Type B pancreatic cell (in vitro differentiated cells): ENCODE measurements at regions not wholly inside any gene's neighbourhood (a gene's known extent, or its start where the extent isn't known, plus 50 kb on each side); places are given as distances from the start of the nearest gene placed in this dataset.

Experiments used
- DNase-seq: peaks from one replicate; pipeline ENCODE4 v3.0.0; 2021; ENCODE audit warnings: mixed read lengths; ENCODE audit not compliant: unreplicated experiment; ENCODE audit errors: extremely low spot score
- H3K27ac Mint-ChIP-seq: 2 replicates; pipeline ENCODE4 v1.8.0; 2021; ENCODE audit warnings: mild to moderate bottlenecking, mixed read lengths
- H3K27me3 Mint-ChIP-seq: 2 replicates; pipeline ENCODE4 v1.8.0; 2021; ENCODE audit warnings: mixed read lengths
- H3K36me3 Mint-ChIP-seq: 2 replicates; pipeline ENCODE4 v1.8.0; 2021; ENCODE audit warnings: mixed read lengths
- H3K4me1 Mint-ChIP-seq: one replicate; pipeline ENCODE4 v1.8.0; 2021; ENCODE audit warnings: mixed read lengths; ENCODE audit not compliant: unreplicated experiment
- H3K4me3 Mint-ChIP-seq: 2 replicates; pipeline ENCODE4 v1.8.0; 2021; ENCODE audit warnings: mild to moderate bottlenecking, mixed read lengths
- H3K9me3 Mint-ChIP-seq: 2 replicates; pipeline ENCODE4 v1.8.0; 2021; ENCODE audit warnings: mixed read lengths
- CTCF ChIP-seq: fragments of 200-600 bp; sonication (generic); conservative IDR thresholded peaks from 2 replicates; pipeline ENCODE4 v1.5.0; 2021; ENCODE audit warnings: antibody characterized with exemption, mild to moderate bottlenecking

DNA sequence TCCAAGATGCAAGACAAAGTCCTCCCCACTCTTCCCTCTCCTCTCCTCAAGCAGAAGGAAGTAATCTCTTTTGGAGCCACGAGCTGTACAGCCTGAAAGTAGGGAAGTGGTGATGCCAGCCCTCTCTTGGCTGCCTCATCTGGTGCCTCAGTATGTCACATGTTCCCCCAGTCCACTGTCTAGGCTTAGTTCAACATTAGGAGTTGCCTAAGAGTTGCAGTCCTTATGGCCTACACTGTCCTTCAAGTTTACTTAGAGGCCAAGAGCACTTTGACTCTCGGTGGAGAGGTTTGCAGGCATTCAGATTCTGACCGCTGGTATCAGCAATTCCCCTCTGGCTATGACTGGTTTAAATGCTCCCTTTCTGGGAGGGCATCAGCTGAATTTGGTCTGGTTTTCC lies 735.6 kb downstream of the GLUD2 start:
- H3K27me3 Mint-ChIP-seq = no peaks in the 10 kb centered on the region
- no peak overlapping the region for H3K4me3 Mint-ChIP-seq
- H3K9me3 Mint-ChIP-seq = no peaks in the 10 kb centered on the region
- TF ChIP-seq CTCF = no peak
- H3K27ac Mint-ChIP-seq = no peak overlapping the region
- no peak for DNase-seq
- H3K4me1 Mint-ChIP-seq = no peaks in the 10 kb centered on the region
- H3K36me3 Mint-ChIP-seq = no peaks in the 10 kb centered on the region

DNA sequence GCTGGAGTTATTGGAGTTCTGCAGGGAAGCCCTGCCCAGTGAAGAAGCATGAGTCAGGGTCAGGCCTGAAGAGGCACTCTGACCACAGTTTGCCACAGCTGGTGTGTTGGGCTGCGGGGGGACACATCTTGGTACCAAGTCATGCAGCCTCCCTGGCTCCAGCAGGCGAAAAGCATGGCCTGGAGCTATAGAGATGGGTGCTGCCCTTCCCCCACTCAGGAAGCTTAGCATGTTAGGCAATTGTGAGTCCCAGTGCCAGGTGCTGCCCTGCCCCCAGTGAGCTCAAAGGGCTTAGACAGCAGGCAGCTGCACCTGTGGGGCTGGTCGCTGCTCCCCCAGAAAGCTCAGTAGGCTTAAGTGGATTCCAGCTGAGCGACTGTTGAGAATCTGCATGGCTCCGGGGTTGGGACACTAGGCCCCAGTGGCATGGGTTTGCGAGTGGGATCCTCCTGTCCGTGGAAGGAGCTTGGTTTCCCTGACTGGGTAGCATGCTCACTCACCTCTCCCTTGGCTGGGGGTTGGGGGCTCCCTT lies 755.5 kb downstream of the GLUD2 start:
- no peak overlapping the region for H3K27ac Mint-ChIP-seq
- H3K9me3 Mint-ChIP-seq = no peaks in the 10 kb centered on the region
- no peaks in the 10 kb centered on the region for H3K27me3 Mint-ChIP-seq
- no peak for DNase-seq
- H3K4me3 Mint-ChIP-seq = no peak overlapping the region
- no peaks in the 10 kb centered on the region for H3K4me1 Mint-ChIP-seq
- no peaks in the 10 kb centered on the region for H3K36me3 Mint-ChIP-seq
- TF ChIP-seq CTCF = no peak

GRCh38 chrX:121823406-121823805 lies 776.0 kb downstream of the GLUD2 start:
- Mint-ChIP-seq H3K4me1 (no peaks in the 10 kb centered on the region), H3K27ac (no peak overlapping the region), H3K36me3 (no peaks in the 10 kb centered on the region), H3K4me3 (no peak overlapping the region), H3K9me3 (no peaks in the 10 kb centered on the region), H3K27me3 (no peaks in the 10 kb centered on the region)
- DNase-seq = no peak
- TF ChIP-seq CTCF = no peak

- Mint-ChIP-seq H3K27ac (no peak overlapping the region), H3K4me3 (no peak overlapping the region), H3K4me1 (no peaks in the 10 kb centered on the region), H3K27me3 (no peaks in the 10 kb centered on the region), H3K9me3 (no peaks in the 10 kb centered on the region), H3K36me3 (no peaks in the 10 kb centered on the region)
- TF ChIP-seq CTCF = no peak
- no peak for DNase-seq
Measured at GRCh38 chrX:121831601-121832000, 784.2 kb downstream of the GLUD2 start.

- H3K9me3 Mint-ChIP-seq = no peaks in the 10 kb centered on the region
- H3K27ac Mint-ChIP-seq = no peak overlapping the region
- H3K4me3 Mint-ChIP-seq = no peak overlapping the region
- no peaks in the 10 kb centered on the region for H3K27me3 Mint-ChIP-seq
- DNase-seq = no peak
- no peaks in the 10 kb centered on the region for H3K36me3 Mint-ChIP-seq
- no peaks in the 10 kb centered on the region for H3K4me1 Mint-ChIP-seq
- no peak for TF ChIP-seq CTCF
Measured at GRCh38 chrX:121832446-121832845, 785.0 kb downstream of the GLUD2 start.

DNA sequence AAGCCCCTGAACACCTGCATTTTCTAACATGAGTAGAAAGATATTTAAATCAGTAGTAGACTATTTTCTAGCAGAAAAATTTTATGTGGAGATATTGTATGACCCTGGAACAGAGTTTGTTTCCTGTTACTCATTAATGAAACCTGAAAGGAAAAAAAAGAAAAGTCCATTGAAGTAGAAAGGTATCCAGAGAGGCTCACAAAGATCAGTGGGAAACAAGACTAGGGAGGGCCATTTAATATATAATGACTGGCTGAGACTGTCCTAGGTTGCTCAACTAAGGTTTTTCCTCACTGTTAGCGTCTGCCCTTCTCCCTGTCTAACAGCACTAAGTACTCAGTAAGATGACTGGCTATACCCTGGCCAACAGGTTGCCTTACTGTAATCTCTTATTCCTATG lies 788.6 kb downstream of the GLUD2 start:
- H3K27me3 Mint-ChIP-seq = no peaks in the 10 kb centered on the region
- H3K27ac Mint-ChIP-seq = no peak overlapping the region
- no peaks in the 10 kb centered on the region for H3K9me3 Mint-ChIP-seq
- TF ChIP-seq CTCF = no peak
- no peak for DNase-seq
- no peaks in the 10 kb centered on the region for H3K4me1 Mint-ChIP-seq
- no peaks in the 10 kb centered on the region for H3K36me3 Mint-ChIP-seq
- H3K4me3 Mint-ChIP-seq = no peak overlapping the region
